Body of pancreas (tissue), 4 donors: ENCODE measurements at regions not wholly inside any gene's neighbourhood (a gene's known extent, or its start where the extent isn't known, plus 50 kb on each side); places are given as distances from the start of the nearest gene placed in this dataset.

Source experiments
- ATAC-seq: fragments of 150-250 bp; one replicate; pipeline ENCODE4 v1.9.1; 2016
- DNase-seq, 4 donors: peaks; one replicate each; pipeline ENCODE4 v3.0.0-alpha.2; 2019
- H3K27ac ChIP-seq, 4 donors: fragments of 200-600 bp; sonication (generic); 1 replicate in 3 of 4; 2 replicates in 1 of 4; pipeline versions ENCODE4 v1.5.1 to v1.6.1; 2016 to 2019; ENCODE audit warnings: mild to moderate bottlenecking in 1 of 4, mixed read lengths in 1 of 4, moderate library complexity in 1 of 4
- H3K27me3 ChIP-seq, 2 donors: fragments of 200-600 bp; sonication (generic); one replicate each; pipeline ENCODE4 v1.6.0; 2016; ENCODE audit warnings: mild to moderate bottlenecking in 1 of 2
- H3K36me3 ChIP-seq, 2 donors: fragments of 200-600 bp; sonication (generic); replicated peaks in 1 of 2; 2 replicates each; pipeline ENCODE4 v1.5.1; 2016; ENCODE audit warnings: low read depth in 2 of 2; ENCODE audit not compliant: insufficient read depth in 1 of 2
- H3K4me1 ChIP-seq: fragments of 200-600 bp; sonication (generic); one replicate; pipeline ENCODE4 v1.6.0; 2016
- H3K4me3 ChIP-seq, 2 donors: fragments of 200-600 bp; sonication (generic); 1 replicate in 1 of 2; 2 replicates in 1 of 2; pipeline ENCODE4 v1.5.1; 2016 to 2019
- H3K9me3 ChIP-seq, 3 donors: fragments of 200-600 bp; sonication (generic); 1 replicate in 2 of 3; 2 replicates in 1 of 3; pipeline ENCODE4 v1.5.1; 2016
- CTCF ChIP-seq, 7 experiments: fragments of 450-650 bp in 4 of 7; fragments of 200-600 bp in 3 of 7; sonication (generic) in 3 of 7; IDR thresholded peaks; one replicate each; pipeline ENCODE4 v1.5.1; 2016 to 2019; ENCODE audit warnings: antibody characterized with exemption in 7 of 7
- POLR2A ChIP-seq, 3 donors: fragments of 450-650 bp; IDR thresholded peaks; one replicate each; pipeline ENCODE4 v1.6.1; 2016; ENCODE audit warnings: antibody characterized with exemption in 3 of 3, mild to moderate bottlenecking in 2 of 3
- WGBS, 2 donors: methylation state at CpG; one replicate each; pipeline ENCODE4 v1.1.5; 2017; 5-methylcytosine and 5-hydroxymethylcytosine counted together
- intact Hi-C: fragments of 100-400 bp; cut with DNase I; formaldehyde crosslinking; loops from one replicate; pipeline ENCODE4 v1.15.1; 2023

- 60 to 68% methylated on average over 1 of the region's 1 CpG for WGBS, 2 donors
- no peak overlapping the region for H3K27ac ChIP-seq
- DNase-seq (no peak), ATAC-seq (no peak)
- intact Hi-C loops: loop anchor here (10.0 kb wide), 1 partner anchor 204 kb away; no protein-coding TSS in a partner anchor
- H3K27me3 ChIP-seq: no peaks in the 10 kb centered on the region
- no peaks in the 10 kb centered on the region for H3K4me1 ChIP-seq
- H3K9me3 ChIP-seq: no peaks in the 10 kb centered on the region
- H3K4me3 ChIP-seq: no peak overlapping the region
- no peak for TF ChIP-seq POLR2A (IDR thresholded peaks at IDR 0.05)
- TF ChIP-seq CTCF (IDR thresholded peaks at IDR 0.05): no peak
- H3K36me3 ChIP-seq: no peaks in the 10 kb centered on the region
Observed at GRCh38 chrX:81378560-81378959, 176.7 kb downstream of the SH3BGRL start.

- H3K27ac ChIP-seq: no peak overlapping the region
- H3K27me3 ChIP-seq: no peaks in the 10 kb centered on the region
- H3K9me3 ChIP-seq: no peaks in the 10 kb centered on the region
- no peaks in the 10 kb centered on the region for H3K4me1 ChIP-seq
- H3K36me3 ChIP-seq: no peaks in the 10 kb centered on the region
- ATAC-seq (no peak), DNase-seq (no peak)
- H3K4me3 ChIP-seq: no peak overlapping the region
- TF ChIP-seq POLR2A (IDR thresholded peaks at IDR 0.05) (no peak), CTCF (IDR thresholded peaks at IDR 0.05) (no peak)
- intact Hi-C loops: no loop called here
Observed at GRCh38 chrX:81390237-81390636, 188.3 kb downstream of the SH3BGRL start.

GRCh38 chrX:81392396-81392795 is 190.5 kb downstream of the SH3BGRL start:
- Histone ChIP-seq H3K4me1 (no peaks in the 10 kb centered on the region), H3K27ac (no peak overlapping the region), H3K4me3 (no peak overlapping the region), H3K9me3 (no peaks in the 10 kb centered on the region), H3K36me3 (no peaks in the 10 kb centered on the region), H3K27me3 (no peaks in the 10 kb centered on the region)
- TF ChIP-seq CTCF (IDR thresholded peaks at IDR 0.05) (no peak), POLR2A (IDR thresholded peaks at IDR 0.05) (no peak)
- ATAC-seq: no peak
- DNase-seq: no peak
- intact Hi-C loops: no loop called here

GRCh38 chrX:81405781-81406180 is 203.9 kb downstream of the SH3BGRL start:
- no peaks in the 10 kb centered on the region for H3K36me3 ChIP-seq
- H3K27me3 ChIP-seq: no peaks in the 10 kb centered on the region
- H3K4me1 ChIP-seq: no peaks in the 10 kb centered on the region

More at GRCh38 chrX:81405781-81406180, 203.9 kb downstream of the SH3BGRL start:
- ATAC-seq (no peak), DNase-seq (no peak)
- TF ChIP-seq CTCF (IDR thresholded peaks at IDR 0.05): no peak
- no peak for TF ChIP-seq POLR2A (IDR thresholded peaks at IDR 0.05)
- intact Hi-C loops: no loop called here
- Histone ChIP-seq H3K9me3 (no peaks in the 10 kb centered on the region), H3K4me3 (no peak overlapping the region), H3K27ac (no peak overlapping the region)
